ENCODE measurements at regions not wholly inside any gene's neighbourhood (a gene's known extent, or its start where the extent isn't known, plus 50 kb on each side); places are given as distances from the start of the nearest gene placed in this dataset.

DNA sequence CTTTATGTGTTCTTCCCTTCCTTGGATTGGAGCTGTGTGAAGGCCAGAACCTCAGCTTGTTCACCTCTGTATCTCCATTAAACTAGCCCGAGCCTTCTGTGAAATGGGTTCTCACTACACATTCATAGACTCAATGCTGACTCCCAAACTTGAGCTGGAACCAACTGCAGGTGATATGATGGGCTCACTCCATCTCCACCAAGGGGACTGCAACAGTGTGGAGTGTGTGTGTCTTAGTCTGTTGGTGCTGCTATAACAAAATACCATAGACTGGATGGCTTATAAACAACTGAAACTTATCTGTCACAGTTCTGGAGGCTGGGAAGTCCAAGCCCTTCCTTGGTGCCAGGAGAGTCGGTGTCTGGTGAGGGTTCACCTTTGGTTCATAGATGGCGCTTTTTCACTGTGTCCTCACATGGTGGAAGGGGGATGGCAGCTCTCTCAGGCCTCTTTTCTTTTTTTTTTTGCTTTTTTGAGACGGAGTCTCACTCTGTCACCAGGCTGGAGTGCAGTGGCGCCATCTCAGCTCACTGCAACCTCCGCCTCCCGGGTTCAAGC is 94.2 kb upstream of the MAP4K3 start:
- Histone ChIP-seq H3K4me3 (no peak overlapping the region), H3K36me3 (replicated peaks in 1 of 2; ENCODE audit: insufficient read depth in 1 of 2, low read depth in 2 of 2) (no peaks in the 10 kb centered on the region), H3K4me1 (no peaks in the 10 kb centered on the region), H3K27me3 (no peaks in the 10 kb centered on the region), H3K27ac (no peak overlapping the region), H3K9me3 (no peaks in the 10 kb centered on the region)
- no peak for DNase-seq
- no peak for ATAC-seq
- WGBS, 2 donors, result 95 to 96% methylated on average over 7 of the region's 7 CpGs
- no peak for TF ChIP-seq POLR2A (IDR thresholded peaks at IDR 0.05)
- TF ChIP-seq, protein P1, sequence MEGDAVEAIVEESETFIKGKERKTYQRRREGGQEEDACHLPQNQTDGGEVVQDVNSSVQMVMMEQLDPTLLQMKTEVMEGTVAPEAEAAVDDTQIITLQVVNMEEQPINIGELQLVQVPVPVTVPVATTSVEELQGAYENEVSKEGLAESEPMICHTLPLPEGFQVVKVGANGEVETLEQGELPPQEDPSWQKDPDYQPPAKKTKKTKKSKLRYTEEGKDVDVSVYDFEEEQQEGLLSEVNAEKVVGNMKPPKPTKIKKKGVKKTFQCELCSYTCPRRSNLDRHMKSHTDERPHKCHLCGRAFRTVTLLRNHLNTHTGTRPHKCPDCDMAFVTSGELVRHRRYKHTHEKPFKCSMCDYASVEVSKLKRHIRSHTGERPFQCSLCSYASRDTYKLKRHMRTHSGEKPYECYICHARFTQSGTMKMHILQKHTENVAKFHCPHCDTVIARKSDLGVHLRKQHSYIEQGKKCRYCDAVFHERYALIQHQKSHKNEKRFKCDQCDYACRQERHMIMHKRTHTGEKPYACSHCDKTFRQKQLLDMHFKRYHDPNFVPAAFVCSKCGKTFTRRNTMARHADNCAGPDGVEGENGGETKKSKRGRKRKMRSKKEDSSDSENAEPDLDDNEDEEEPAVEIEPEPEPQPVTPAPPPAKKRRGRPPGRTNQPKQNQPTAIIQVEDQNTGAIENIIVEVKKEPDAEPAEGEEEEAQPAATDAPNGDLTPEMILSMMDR (IDR thresholded peaks at IDR 0.05), result no peak
- intact Hi-C loops (cut with DNase I), result no loop called here

DNA sequence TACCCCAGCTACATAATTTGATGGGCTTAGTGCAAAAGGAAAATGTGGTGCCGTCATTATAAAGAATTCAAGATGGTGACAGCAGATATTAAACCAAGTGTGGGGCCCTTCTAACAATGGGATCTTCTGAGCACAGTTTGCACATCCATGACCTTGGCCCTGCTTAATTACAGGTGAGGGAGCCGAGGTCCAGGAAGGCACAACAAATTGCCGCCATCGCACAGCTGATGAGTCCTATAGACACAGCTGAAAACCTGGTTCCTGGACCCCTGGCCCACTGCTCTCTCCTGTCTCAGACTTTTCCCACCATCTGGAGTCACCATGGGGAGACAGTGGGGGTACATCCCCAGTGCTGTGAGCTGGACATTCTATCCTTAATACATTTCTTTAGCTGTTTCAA is 95.8 kb upstream of the MAP4K3 start:
- ATAC-seq, result no peak
- H3K36me3 ChIP-seq (replicated peaks in 1 of 2; ENCODE audit: insufficient read depth in 1 of 2, low read depth in 2 of 2), result no peaks in the 10 kb centered on the region
- no peaks in the 10 kb centered on the region for H3K27me3 ChIP-seq
- no peak overlapping the region for H3K4me3 ChIP-seq
- TF ChIP-seq POLR2A (IDR thresholded peaks at IDR 0.05), result no peak
- no peaks in the 10 kb centered on the region for H3K9me3 ChIP-seq
- intact Hi-C loops (cut with DNase I), result no loop called here
- H3K27ac ChIP-seq, result no peak overlapping the region
- 77 to 91% methylated on average over 3 to 4 of the region's 4 CpGs for WGBS, 2 donors
- no peaks in the 10 kb centered on the region for H3K4me1 ChIP-seq
- DNase-seq, result no peak

DNA sequence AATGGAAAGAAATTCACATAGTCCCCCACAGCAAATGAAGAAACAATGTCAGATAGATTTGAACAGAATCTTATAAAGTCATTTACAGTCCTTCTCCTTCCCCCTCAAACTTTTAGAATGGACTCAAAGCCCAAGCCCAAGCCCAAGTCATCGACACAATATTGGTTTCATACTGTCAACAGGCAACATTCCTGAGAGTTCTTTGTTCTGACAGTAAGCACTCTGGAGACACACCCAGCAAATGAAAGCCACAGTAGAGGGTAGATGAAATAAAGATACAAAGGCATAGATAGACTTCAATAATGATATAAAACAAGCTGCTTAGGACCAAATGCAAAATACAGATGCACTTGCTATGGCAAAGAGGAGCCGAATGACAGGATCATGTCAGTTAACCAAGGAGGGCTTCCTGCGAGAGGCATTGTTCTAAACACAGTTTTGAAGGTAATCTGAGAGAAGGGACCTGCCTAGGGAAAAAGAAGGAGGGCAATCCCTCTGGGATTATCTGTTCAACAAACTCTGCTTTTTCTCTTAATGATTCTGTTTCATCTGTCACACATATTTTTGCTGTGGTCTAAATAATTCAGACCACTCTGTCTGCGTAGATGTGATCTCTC is 97.1 kb upstream of the MAP4K3 start:
- WGBS, 2 donors, result 88 to 93% methylated on average over 4 of the region's 4 CpGs
- H3K27me3 ChIP-seq, result no peaks in the 10 kb centered on the region
- no peaks in the 10 kb centered on the region for H3K9me3 ChIP-seq
- no peak for ATAC-seq
- no peak overlapping the region for H3K4me3 ChIP-seq
- no peaks in the 10 kb centered on the region for H3K4me1 ChIP-seq
- no peak for DNase-seq
- TF ChIP-seq POLR2A (IDR thresholded peaks at IDR 0.05), result no peak
- TF ChIP-seq, protein P1 (IDR thresholded peaks at IDR 0.05), result no peak
- no peaks in the 10 kb centered on the region for H3K36me3 ChIP-seq (replicated peaks in 1 of 2; ENCODE audit: insufficient read depth in 1 of 2, low read depth in 2 of 2)
- intact Hi-C loops (cut with DNase I), result no loop called here
- no peak overlapping the region for H3K27ac ChIP-seq

DNA sequence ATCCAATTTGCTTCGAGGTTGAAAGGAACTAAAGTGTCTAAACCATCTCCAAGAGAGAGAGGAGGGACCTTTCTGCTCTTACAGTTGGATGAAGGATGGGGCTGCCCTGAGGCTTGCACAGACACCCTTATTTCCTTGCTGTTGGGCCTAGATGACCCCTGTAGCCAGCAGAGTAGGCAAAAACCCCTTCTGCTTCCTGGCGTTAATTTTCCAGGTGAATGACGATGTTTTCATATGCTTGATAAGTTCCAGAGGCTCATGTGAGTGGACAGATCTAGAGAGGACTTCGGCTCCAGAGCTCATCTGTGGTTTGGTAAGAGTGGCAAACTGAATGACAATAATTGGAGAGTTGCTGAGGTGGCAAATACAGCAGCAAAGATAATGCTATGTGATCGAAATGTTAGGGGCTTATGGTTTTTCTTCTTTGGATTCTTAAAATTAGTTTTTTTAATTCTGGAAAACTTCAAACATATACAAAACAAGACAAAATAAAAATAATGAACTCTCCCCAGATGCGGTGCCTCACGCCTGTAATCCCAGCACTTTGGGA is 98.6 kb upstream of the MAP4K3 start:
- intact Hi-C loops (cut with DNase I), result no loop called here
- Histone ChIP-seq H3K4me1 (peaks cover 6% of the 10 kb centered on the region), H3K36me3 (replicated peaks in 1 of 2; ENCODE audit: insufficient read depth in 1 of 2, low read depth in 2 of 2) (no peaks in the 10 kb centered on the region), H3K4me3 (no peak overlapping the region), H3K9me3 (no peaks in the 10 kb centered on the region), H3K27me3 (no peaks in the 10 kb centered on the region), H3K27ac (no peak overlapping the region)
- DNase-seq (no peak), ATAC-seq (no peak)
- WGBS, 2 donors, result 90% methylated on average over 7 of the region's 7 CpGs
- no peak for TF ChIP-seq POLR2A (IDR thresholded peaks at IDR 0.05)
- TF ChIP-seq, protein P1 (IDR thresholded peaks at IDR 0.05), result no peak

DNA sequence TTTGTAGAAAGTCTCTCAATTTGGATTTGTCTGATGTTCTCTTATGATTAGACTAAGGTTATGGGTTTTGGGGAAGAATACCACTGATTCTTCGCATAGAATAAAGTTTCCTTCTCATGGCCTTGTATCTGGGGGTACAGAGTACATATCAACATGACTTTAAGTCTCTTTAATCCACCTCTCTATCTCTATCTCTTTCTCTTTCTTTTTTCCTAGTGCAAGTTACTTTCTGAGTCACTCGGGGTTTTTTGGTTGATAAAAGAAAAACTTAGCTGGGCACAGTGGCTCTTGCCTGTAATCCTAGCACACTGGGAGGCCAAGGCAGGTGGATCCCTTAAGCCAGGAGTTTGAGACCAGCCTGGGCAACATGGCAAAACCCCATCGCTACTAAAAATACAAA is 100.1 kb upstream of the MAP4K3 start:
- Histone ChIP-seq H3K4me1 (peaks cover 14% of the 10 kb centered on the region), H3K36me3 (replicated peaks in 1 of 2; ENCODE audit: insufficient read depth in 1 of 2, low read depth in 2 of 2) (no peaks in the 10 kb centered on the region), H3K9me3 (no peaks in the 10 kb centered on the region), H3K27ac (no peak overlapping the region), H3K27me3 (no peaks in the 10 kb centered on the region), H3K4me3 (no peak overlapping the region)
- intact Hi-C loops (cut with DNase I), result no loop called here
- TF ChIP-seq POLR2A (IDR thresholded peaks at IDR 0.05), result no peak
- TF ChIP-seq, protein P1 (IDR thresholded peaks at IDR 0.05), result no peak
- WGBS, 2 donors, result 89 to 91% methylated on average over 3 of the region's 3 CpGs
- no peak for DNase-seq
- no peak for ATAC-seq

Data from body of pancreas (tissue), 4 donors.